Erythroblast (primary cell): ENCODE measurements at regions not wholly inside any gene's neighbourhood (a gene's known extent, or its start where the extent isn't known, plus 50 kb on each side); places are given as distances from the start of the nearest gene placed in this dataset.

Source experiments
- GATA1 ChIP-seq: IDR thresholded peaks from 2 replicates; pipeline ENCODE4 v1.6.1; 2011; ENCODE audit warnings: low read depth, mild to moderate bottlenecking, control low read depth, low read length, moderate library complexity
- POLR2A ChIP-seq: IDR thresholded peaks from 2 replicates; pipeline ENCODE4 v1.6.1; 2011; ENCODE audit warnings: mild to moderate bottlenecking, low read length

DNA sequence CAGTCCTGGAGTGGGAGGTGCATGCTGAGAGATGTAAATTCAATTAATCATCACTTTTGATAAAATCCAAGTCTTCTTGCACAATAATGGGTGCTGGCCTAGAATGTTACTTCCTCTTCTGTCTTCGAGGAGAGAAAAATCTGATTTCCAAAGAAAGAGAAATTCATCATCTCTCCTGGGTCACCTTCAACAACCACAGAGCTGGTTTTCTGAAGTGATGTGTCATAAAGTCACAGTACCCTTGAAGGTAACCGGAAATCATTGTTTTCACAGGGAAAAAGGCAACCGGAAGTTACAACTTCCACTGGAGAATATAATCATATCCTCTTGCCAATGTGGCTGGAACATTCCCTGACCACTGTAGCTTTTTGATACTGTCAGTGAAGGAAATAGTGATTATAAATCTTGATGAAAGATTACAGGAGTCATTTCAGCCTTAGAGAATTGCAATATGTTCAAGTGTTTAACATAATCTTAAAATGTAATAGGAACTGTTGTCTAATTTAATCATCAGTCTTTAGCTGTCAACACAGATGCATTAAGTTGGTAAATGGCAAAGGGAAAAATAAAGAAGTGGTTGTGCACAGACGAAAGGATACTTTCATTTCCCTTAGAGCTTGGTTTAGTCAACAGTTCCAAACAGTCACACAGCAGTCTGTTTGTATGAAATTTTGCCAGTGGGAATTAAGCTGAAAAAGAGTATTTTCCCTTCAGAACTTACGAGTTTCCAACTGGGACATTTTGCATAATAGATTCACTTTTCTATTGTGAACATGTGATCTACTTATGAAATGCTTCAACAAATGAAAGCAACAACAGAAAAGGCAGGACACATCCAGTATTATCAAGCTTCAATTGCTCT lies 106.5 kb upstream of the SLC4A7 start:
- TF ChIP-seq POLR2A = no peak
- no peak for TF ChIP-seq GATA1
